Tibial nerve (tissue), 4 donors: ENCODE measurements at regions not wholly inside any gene's neighbourhood (a gene's known extent, or its start where the extent isn't known, plus 50 kb on each side); places are given as distances from the start of the nearest gene placed in this dataset.
"Not testable (repeated sequence)": the region's sequence is repeated elsewhere in the genome, so short reads cannot be mapped to it uniquely, and the experiment has no call there.

Experiments used
- CTCF ChIP-seq, 5 experiments: fragments of 200-600 bp in 3 of 5; fragments of 450-650 bp in 2 of 5; sonication (generic) in 3 of 5; IDR thresholded peaks; one replicate each; pipeline ENCODE4 v1.5.1; 2016 to 2019; ENCODE audit warnings: antibody characterized with exemption in 5 of 5, mild to moderate bottlenecking in 3 of 5, moderate library complexity in 2 of 5
- EP300 ChIP-seq, 2 donors: sonication (generic); formaldehyde crosslinking; IDR thresholded peaks; one replicate each; pipeline ENCODE4 v1.6.1; 2017; ENCODE audit warnings: antibody characterized with exemption in 2 of 2, mild to moderate bottlenecking in 1 of 2
- POLR2A ChIP-seq, 2 donors: fragments of 450-650 bp; IDR thresholded peaks; one replicate each; pipeline ENCODE4 v1.6.1; 2017; ENCODE audit warnings: antibody characterized with exemption in 2 of 2, mild to moderate bottlenecking in 2 of 2, moderate library complexity in 2 of 2

- TF ChIP-seq CTCF, POLR2A, EP300 (IDR thresholded peaks at IDR 0.05): not testable (repeated sequence)
These were observed 797.5 kb upstream of the PCDH10 start for GRCh38 chr4:132351606-132352005.
